Medulla oblongata (tissue), 1 donor: ENCODE measurements at regions not wholly inside any gene's neighbourhood (a gene's known extent, or its start where the extent isn't known, plus 50 kb on each side); places are given as distances from the start of the nearest gene placed in this dataset.
A peak's percentile ranks its signal among the peaks of the same experiment; 100 is the strongest.
"Not testable (repeated sequence)": the region's sequence is repeated elsewhere in the genome, so short reads cannot be mapped to it uniquely, and the experiment has no call there.

Experiments used
- DNase-seq: peaks from one replicate; pipeline ENCODE4 v3.0.0-alpha.2; 2015; ENCODE audit errors: extremely low spot score

GRCh38 chr7:83882551-83882950, 233.6 kb upstream of the SEMA3E start:
- no peak for DNase-seq

- no peak for DNase-seq
Observed at GRCh38 chr7:83879063-83879462, 230.1 kb upstream of the SEMA3E start.

- no peak for DNase-seq
Observed at GRCh38 chr7:83878614-83879013, 229.7 kb upstream of the SEMA3E start.

- DNase-seq: no peak
Observed at GRCh38 chr7:83876593-83876992, 227.7 kb upstream of the SEMA3E start.

GRCh38 chr7:83873459-83873858, 224.5 kb upstream of the SEMA3E start:
- no peak for DNase-seq

- no peak for DNase-seq
Observed at GRCh38 chr7:83872501-83872900, 223.6 kb upstream of the SEMA3E start.

- DNase-seq: no peak
Observed at GRCh38 chr7:83870515-83870914, 221.6 kb upstream of the SEMA3E start.

GRCh38 chr7:83866582-83866981, 217.6 kb upstream of the SEMA3E start:
- no peak for DNase-seq

GRCh38 chr7:83864551-83864950, 215.6 kb upstream of the SEMA3E start:
- DNase-seq: no peak

- DNase-seq: no peak
Observed at GRCh38 chr7:83863906-83864305, 215.0 kb upstream of the SEMA3E start.

GRCh38 chr7:83861876-83862275, 212.9 kb upstream of the SEMA3E start:
- DNase-seq: no peak

GRCh38 chr7:83859827-83860226, 210.9 kb upstream of the SEMA3E start:
- DNase-seq: no peak

GRCh38 chr7:83857691-83858090, 208.8 kb upstream of the SEMA3E start:
- no peak for DNase-seq

- no peak for DNase-seq
Observed at GRCh38 chr7:83856094-83856493, 207.2 kb upstream of the SEMA3E start.

- DNase-seq: no peak
Observed at GRCh38 chr7:83852136-83852535, 203.2 kb upstream of the SEMA3E start.

GRCh38 chr7:83851551-83851950, 202.6 kb upstream of the SEMA3E start:
- DNase-seq: no peak

GRCh38 chr7:83850941-83851340, 202.0 kb upstream of the SEMA3E start:
- no peak for DNase-seq

GRCh38 chr7:83850125-83850524, 201.2 kb upstream of the SEMA3E start:
- DNase-seq: peak; percentile 50

- no peak for DNase-seq
Observed at GRCh38 chr7:83849131-83849530, 200.2 kb upstream of the SEMA3E start.

- DNase-seq: no peak
Observed at GRCh38 chr7:83842894-83843293, 194.0 kb upstream of the SEMA3E start.

- no peak for DNase-seq
Observed at GRCh38 chr7:83837683-83838082, 188.7 kb upstream of the SEMA3E start.

- no peak for DNase-seq
Observed at GRCh38 chr7:83836028-83836427, 187.1 kb upstream of the SEMA3E start.

GRCh38 chr7:83835424-83835823, 186.5 kb upstream of the SEMA3E start:
- no peak for DNase-seq

GRCh38 chr7:83833721-83834120, 184.8 kb upstream of the SEMA3E start:
- not testable (repeated sequence) for DNase-seq

- no peak for DNase-seq
Observed at GRCh38 chr7:83832009-83832408, 183.1 kb upstream of the SEMA3E start.
